Ascending aorta (tissue), 2 donors: ENCODE measurements at regions not wholly inside any gene's neighbourhood (a gene's known extent, or its start where the extent isn't known, plus 50 kb on each side); places are given as distances from the start of the nearest gene placed in this dataset.

ENCODE experiments used
- DNase-seq, 2 donors: peaks; one replicate each; pipeline ENCODE4 v3.0.0-alpha.2; 2019; ENCODE audit warnings: low spot score in 2 of 2
- H3K27ac ChIP-seq, 2 donors: fragments of 200-600 bp; sonication (generic); one replicate each; pipeline ENCODE4 v1.5.1; 2016 to 2017; ENCODE audit warnings: mild to moderate bottlenecking in 1 of 2
- H3K27me3 ChIP-seq: fragments of 200-600 bp; sonication (generic); one replicate; pipeline ENCODE4 v1.5.1; 2017
- H3K36me3 ChIP-seq, 2 donors: fragments of 200-600 bp; sonication (generic); one replicate each; pipeline ENCODE4 v1.5.1; 2016
- H3K4me1 ChIP-seq, 2 donors: fragments of 200-600 bp; sonication (generic); one replicate each; pipeline ENCODE4 v1.5.1; 2016 to 2017; ENCODE audit warnings: mild to moderate bottlenecking in 1 of 2
- H3K4me3 ChIP-seq, 2 donors: fragments of 200-600 bp; sonication (generic); one replicate each; pipeline ENCODE4 v1.5.1; 2016 to 2017; ENCODE audit warnings: mild to moderate bottlenecking in 1 of 2
- H3K9me3 ChIP-seq, 2 donors: fragments of 200-600 bp; sonication (generic); one replicate each; pipeline ENCODE4 v1.5.1; 2016
- CTCF ChIP-seq, 3 experiments: fragments of 200-600 bp in 2 of 3; fragments of 450-650 bp in 1 of 3; sonication (generic) in 2 of 3; IDR thresholded peaks; one replicate each; pipeline ENCODE4 v1.5.1; 2016 to 2019; ENCODE audit warnings: antibody characterized with exemption in 3 of 3, mild to moderate bottlenecking in 1 of 3, moderate library complexity in 1 of 3
- intact Hi-C: fragments of 100-400 bp; cut with DNase I; formaldehyde crosslinking; loops from one replicate; pipeline ENCODE4 v1.15.1; 2023

- no peak for TF ChIP-seq CTCF (IDR thresholded peaks at IDR 0.05)
- no peaks in the 10 kb centered on the region for H3K9me3 ChIP-seq
- H3K27ac ChIP-seq: peak overlapping the region; percentile 47 to 79
- H3K4me3 ChIP-seq: no peak overlapping the region
- DNase-seq: no peak
- peaks cover 4 to 34% of the 10 kb centered on the region in 2 donors for H3K4me1 ChIP-seq
- H3K36me3 ChIP-seq: no peaks in the 10 kb centered on the region
- intact Hi-C loops: loop anchor here (2.0 to 5.0 kb wide), 2 partner anchors 233 to 326 kb away; no protein-coding TSS in a partner anchor
- H3K27me3 ChIP-seq: no peaks in the 10 kb centered on the region
Measured at GRCh38 chr9:87270221-87270847, 227.3 kb upstream of the DAPK1 start.

GRCh38 chr9:87270848-87271234 is 226.8 kb upstream of the DAPK1 start:
- intact Hi-C loops: loop anchor here (2.0 to 5.0 kb wide), 2 partner anchors 234 to 326 kb away; no protein-coding TSS in a partner anchor
- DNase-seq: no peak
- no peaks in the 10 kb centered on the region for H3K27me3 ChIP-seq
- TF ChIP-seq CTCF (IDR thresholded peaks at IDR 0.05): no peak
- H3K36me3 ChIP-seq: no peaks in the 10 kb centered on the region
- peaks cover 4 to 34% of the 10 kb centered on the region in 2 donors for H3K4me1 ChIP-seq
- H3K27ac ChIP-seq: peak overlapping the region; percentile 47 to 79
- H3K4me3 ChIP-seq: no peak overlapping the region
- H3K9me3 ChIP-seq: no peaks in the 10 kb centered on the region

- DNase-seq: no peak
- Histone ChIP-seq H3K27ac (no peak overlapping the region), H3K27me3 (no peaks in the 10 kb centered on the region), H3K9me3 (no peaks in the 10 kb centered on the region), H3K4me1 (peaks cover 4 to 32% of the 10 kb centered on the region in 2 donors), H3K36me3 (no peaks in the 10 kb centered on the region), H3K4me3 (no peak overlapping the region)
- no peak for TF ChIP-seq CTCF (IDR thresholded peaks at IDR 0.05)
- intact Hi-C loops: loop anchor here (2.0 to 5.0 kb wide), 2 partner anchors 235 to 327 kb away; no protein-coding TSS in a partner anchor
Measured at GRCh38 chr9:87271696-87272477, 225.8 kb upstream of the DAPK1 start.

GRCh38 chr9:87275047-87275725 is 222.5 kb upstream of the DAPK1 start:
- Histone ChIP-seq H3K27ac (no peak overlapping the region), H3K36me3 (no peaks in the 10 kb centered on the region), H3K27me3 (no peaks in the 10 kb centered on the region), H3K9me3 (no peaks in the 10 kb centered on the region), H3K4me3 (no peak overlapping the region), H3K4me1 (peaks cover 0 to 21% of the 10 kb centered on the region in 2 donors)
- intact Hi-C loops: no loop called here
- no peak for TF ChIP-seq CTCF (IDR thresholded peaks at IDR 0.05)
- no peak for DNase-seq

GRCh38 chr9:87276327-87276841 is 221.3 kb upstream of the DAPK1 start:
- intact Hi-C loops: no loop called here
- no peak for DNase-seq
- no peak for TF ChIP-seq CTCF (IDR thresholded peaks at IDR 0.05)
- H3K4me3 ChIP-seq: no peak overlapping the region
- H3K4me1 ChIP-seq: peaks cover 0 to 9% of the 10 kb centered on the region in 2 donors
- no peak overlapping the region for H3K27ac ChIP-seq
- no peaks in the 10 kb centered on the region for H3K36me3 ChIP-seq
- no peaks in the 10 kb centered on the region for H3K27me3 ChIP-seq
- H3K9me3 ChIP-seq: no peaks in the 10 kb centered on the region
